ENCODE measurements at regions not wholly inside any gene's neighbourhood (a gene's known extent, or its start where the extent isn't known, plus 50 kb on each side); places are given as distances from the start of the nearest gene placed in this dataset.

DNA sequence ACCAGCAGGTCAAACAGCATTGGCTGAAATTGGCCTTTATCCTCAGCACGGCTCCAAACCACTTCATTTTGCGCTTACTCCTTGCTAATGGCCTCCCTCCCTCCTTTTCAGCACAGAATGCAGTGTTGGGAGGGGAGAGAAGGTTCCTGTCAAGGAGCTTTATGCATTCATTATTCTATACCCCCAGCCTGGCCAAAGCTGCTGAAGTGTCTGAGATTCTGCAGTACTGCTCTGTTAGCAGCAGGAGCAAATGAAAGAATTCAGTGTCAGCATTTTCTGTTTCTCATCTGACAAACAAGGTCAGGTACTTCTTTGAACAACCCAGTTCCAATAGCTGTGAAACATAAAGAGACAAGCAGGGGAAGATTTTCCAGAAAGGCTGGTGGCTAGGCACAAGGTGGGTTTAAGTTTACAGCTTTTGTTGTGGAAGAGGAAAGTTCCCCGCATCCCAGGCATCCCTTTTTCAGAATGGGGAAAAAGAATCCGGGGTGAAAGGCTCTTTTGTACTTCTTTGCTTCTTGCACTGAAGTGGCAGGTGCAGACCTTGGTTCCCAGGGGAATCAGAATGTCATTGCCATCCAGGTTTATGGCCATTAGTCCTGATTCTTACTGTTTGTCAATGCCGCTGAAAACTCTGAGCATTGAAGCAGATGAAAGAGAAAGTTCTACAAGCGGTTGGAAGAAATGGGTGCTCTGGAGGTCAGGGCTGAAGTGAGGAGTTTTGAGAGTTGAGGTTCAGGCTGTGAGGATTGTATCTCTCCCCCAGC, 109.3 kb upstream of the APC start:
- H2BK5ac ChIP-seq (ENCODE audit: low read depth, low read length, poor library complexity): no peak overlapping the region
- H4K8ac ChIP-seq (ENCODE audit: low read depth, low read length): no peak overlapping the region
- no peak overlapping the region for H3K4me2 ChIP-seq (ENCODE audit: low read length)
- no peak for DNase-seq
- H3K9ac ChIP-seq (ENCODE audit: low read length): no peak overlapping the region
- no peak overlapping the region for H3K14ac ChIP-seq (ENCODE audit: low read length)
- peak overlapping the region; percentile 2 for H3K27ac ChIP-seq (ENCODE audit: low read depth, low read length)
- WGBS (ENCODE audit: extremely low coverage, insufficient coverage, insufficient read length): no CpG with 5 or more reads among the region's 6 CpGs
- no peaks in the 10 kb centered on the region for H3K36me3 ChIP-seq (ENCODE audit: control insufficient read depth in 1 of 2, insufficient read depth in 2 of 2, low read length in 2 of 2)
- peak overlapping the region; percentile 80 for H2BK120ac ChIP-seq (ENCODE audit: insufficient read depth, low read length, poor library complexity)
- no peak overlapping the region for H2BK12ac ChIP-seq (ENCODE audit: low read length)
- no peaks in the 10 kb centered on the region for H3K27me3 ChIP-seq (ENCODE audit: insufficient read depth, low read length)
- no peaks in the 10 kb centered on the region for H3K79me2 ChIP-seq (ENCODE audit: control insufficient read depth, insufficient read depth, low read length, poor library complexity)
- H3K4me1 ChIP-seq (ENCODE audit: control insufficient read depth in 1 of 2, insufficient read depth in 2 of 2, low read length in 2 of 2): peaks cover 4 to 6% of the 10 kb centered on the region in 2 experiments
- no peak overlapping the region for H3K23ac ChIP-seq (ENCODE audit: low read length)
- H3K4ac ChIP-seq (ENCODE audit: low read depth, low read length): no peak overlapping the region
- H4K12ac ChIP-seq (ENCODE audit: low read depth, low read length): no peak overlapping the region
- H3K9me3 ChIP-seq (ENCODE audit: insufficient read depth, low read depth, low read length): peaks cover under 1% of the 10 kb centered on the region
- H4K91ac ChIP-seq (ENCODE audit: low read depth, low read length): no peak overlapping the region
- H2AFZ ChIP-seq (ENCODE audit: insufficient read depth, low read length, poor library complexity): no peak overlapping the region
- H3K18ac ChIP-seq (ENCODE audit: low read length): no peak overlapping the region
- peaks cover 2% of the 10 kb centered on the region for H3K79me1 ChIP-seq (ENCODE audit: low read length)
- no peak overlapping the region for H2AK5ac ChIP-seq (ENCODE audit: low read length)
- H3K4me3 ChIP-seq (ENCODE audit: low read depth, low read length): no peak overlapping the region

DNA sequence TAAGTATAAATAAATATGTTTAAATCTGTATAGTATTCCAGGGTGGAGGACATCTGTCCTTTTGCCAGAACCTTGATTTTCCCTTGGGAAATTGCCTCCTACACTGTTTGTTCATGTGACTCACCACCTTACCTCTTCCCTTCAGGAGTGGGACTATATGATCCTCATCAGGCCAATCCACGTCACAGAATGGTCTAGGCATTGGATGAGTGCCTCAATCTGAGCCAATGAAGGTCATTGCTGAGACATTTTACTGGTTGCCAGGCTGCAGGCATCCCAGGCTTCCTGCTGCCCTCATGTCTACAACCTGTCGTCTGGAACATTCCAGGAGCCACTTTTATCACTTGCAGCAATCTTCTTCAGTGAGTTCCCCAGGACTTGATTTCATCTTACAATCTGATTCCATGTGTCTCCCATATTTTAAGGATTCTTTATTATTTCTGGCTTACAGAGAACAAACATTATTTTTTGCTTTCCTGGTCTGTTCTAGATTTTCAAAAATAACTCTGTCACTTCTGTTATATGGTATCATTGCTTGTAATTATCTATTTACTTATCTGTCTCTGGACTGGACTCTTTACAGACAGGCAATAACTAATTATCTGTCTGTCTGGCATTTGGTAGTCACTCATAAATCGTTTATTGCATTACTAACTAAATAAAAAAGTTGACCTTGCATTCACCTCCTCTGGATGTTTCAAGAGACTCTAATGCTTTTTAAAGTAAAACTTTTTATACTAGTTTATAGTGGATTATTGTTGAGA, 107.3 kb upstream of the APC start:
- Histone ChIP-seq H3K79me2 (ENCODE audit: control insufficient read depth, insufficient read depth, low read length, poor library complexity) (no peaks in the 10 kb centered on the region), H4K91ac (ENCODE audit: low read depth, low read length) (no peak overlapping the region), H3K9ac (ENCODE audit: low read length) (no peak overlapping the region), H3K9me3 (ENCODE audit: insufficient read depth, low read depth, low read length) (peaks cover 2% of the 10 kb centered on the region), H3K4ac (ENCODE audit: low read depth, low read length) (no peak overlapping the region), H3K4me3 (ENCODE audit: low read depth, low read length) (no peak overlapping the region), H3K36me3 (ENCODE audit: control insufficient read depth in 1 of 2, insufficient read depth in 2 of 2, low read length in 2 of 2) (no peaks in the 10 kb centered on the region), H3K23ac (ENCODE audit: low read length) (no peak overlapping the region), H3K79me1 (ENCODE audit: low read length) (peaks cover 2% of the 10 kb centered on the region), H2AFZ (ENCODE audit: insufficient read depth, low read length, poor library complexity) (no peak overlapping the region), H3K18ac (ENCODE audit: low read length) (no peak overlapping the region), H2BK120ac (ENCODE audit: insufficient read depth, low read length, poor library complexity) (peak overlapping the region; percentile 30), H2BK5ac (ENCODE audit: low read depth, low read length, poor library complexity) (no peak overlapping the region), H3K4me1 (ENCODE audit: control insufficient read depth in 1 of 2, insufficient read depth in 2 of 2, low read length in 2 of 2) (peaks cover 4 to 6% of the 10 kb centered on the region in 2 experiments), H2AK5ac (ENCODE audit: low read length) (peak overlapping the region; percentile 18), H3K27me3 (ENCODE audit: insufficient read depth, low read length) (no peaks in the 10 kb centered on the region), H2BK12ac (ENCODE audit: low read length) (no peak overlapping the region), H3K4me2 (ENCODE audit: low read length) (no peak overlapping the region), H3K14ac (ENCODE audit: low read length) (no peak overlapping the region), H4K8ac (ENCODE audit: low read depth, low read length) (no peak overlapping the region), H4K12ac (ENCODE audit: low read depth, low read length) (no peak overlapping the region), H3K27ac (ENCODE audit: low read depth, low read length) (no peak overlapping the region)
- DNase-seq: peak; percentile 69 to 78
- no CpG with 5 or more reads among the region's 3 CpGs for WGBS (ENCODE audit: extremely low coverage, insufficient coverage, insufficient read length)

DNA sequence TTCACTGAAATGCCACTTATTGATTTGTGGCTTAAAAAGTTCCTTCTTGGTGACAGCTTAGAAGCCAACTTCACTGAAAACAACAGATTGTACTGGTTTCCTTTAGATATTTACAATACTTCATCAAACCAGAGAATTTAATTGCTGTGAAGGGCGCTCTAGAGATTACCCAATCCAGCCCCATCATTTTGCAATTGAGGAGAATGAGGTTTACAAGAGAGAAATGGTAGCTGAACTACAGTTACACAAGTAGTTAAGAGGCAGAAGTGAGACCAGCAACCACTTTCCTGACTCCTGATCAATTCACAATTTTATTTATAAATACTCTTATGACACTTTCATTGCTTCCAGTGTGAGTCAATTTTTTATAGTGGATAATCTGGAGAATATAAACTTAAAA, 103.5 kb upstream of the APC start:
- no CpG with 5 or more reads among the region's 1 CpG for WGBS (ENCODE audit: extremely low coverage, insufficient coverage, insufficient read length)
- no peak overlapping the region for H4K91ac ChIP-seq (ENCODE audit: low read depth, low read length)
- no peak overlapping the region for H3K23ac ChIP-seq (ENCODE audit: low read length)

DNA sequence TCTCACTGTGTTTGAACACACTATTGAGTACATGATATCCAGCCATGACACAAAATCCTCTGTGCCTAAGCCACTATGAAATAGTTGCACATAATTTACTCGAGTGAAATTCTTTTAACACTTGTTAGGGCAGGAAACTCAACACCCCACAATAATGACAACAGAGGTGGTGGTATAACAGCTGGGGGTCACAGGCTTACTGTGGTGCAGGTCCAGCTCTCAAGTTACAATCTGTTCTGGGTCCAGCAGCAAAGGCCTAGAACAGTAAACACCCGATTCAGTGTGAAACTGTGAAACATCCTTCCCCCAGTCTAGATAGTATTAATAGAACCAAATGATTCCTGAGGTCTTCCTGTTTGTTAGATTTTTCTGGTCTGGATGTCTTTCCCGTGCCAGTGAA, 102.9 kb upstream of the APC start:
- Histone ChIP-seq H3K4ac (ENCODE audit: low read depth, low read length) (no peak overlapping the region), H2BK5ac (ENCODE audit: low read depth, low read length, poor library complexity) (no peak overlapping the region), H3K23ac (ENCODE audit: low read length) (no peak overlapping the region), H3K27me3 (ENCODE audit: insufficient read depth, low read length) (no peaks in the 10 kb centered on the region), H3K36me3 (ENCODE audit: control insufficient read depth in 1 of 2, insufficient read depth in 2 of 2, low read length in 2 of 2) (no peaks in the 10 kb centered on the region), H2BK120ac (ENCODE audit: insufficient read depth, low read length, poor library complexity) (no peak overlapping the region), H3K14ac (ENCODE audit: low read length) (no peak overlapping the region), H3K27ac (ENCODE audit: low read depth, low read length) (no peak overlapping the region), H4K12ac (ENCODE audit: low read depth, low read length) (no peak overlapping the region), H2AFZ (ENCODE audit: insufficient read depth, low read length, poor library complexity) (no peak overlapping the region), H3K79me1 (ENCODE audit: low read length) (peaks cover 3% of the 10 kb centered on the region), H3K4me1 (ENCODE audit: control insufficient read depth in 1 of 2, insufficient read depth in 2 of 2, low read length in 2 of 2) (peaks cover 9 to 10% of the 10 kb centered on the region in 2 experiments), H3K4me2 (ENCODE audit: low read length) (no peak overlapping the region), H4K91ac (ENCODE audit: low read depth, low read length) (no peak overlapping the region), H3K9ac (ENCODE audit: low read length) (no peak overlapping the region), H2AK5ac (ENCODE audit: low read length) (no peak overlapping the region), H3K79me2 (ENCODE audit: control insufficient read depth, insufficient read depth, low read length, poor library complexity) (no peaks in the 10 kb centered on the region), H4K8ac (ENCODE audit: low read depth, low read length) (no peak overlapping the region), H3K9me3 (ENCODE audit: insufficient read depth, low read depth, low read length) (peaks cover 2% of the 10 kb centered on the region), H3K18ac (ENCODE audit: low read length) (no peak overlapping the region), H2BK12ac (ENCODE audit: low read length) (no peak overlapping the region), H3K4me3 (ENCODE audit: low read depth, low read length) (no peak overlapping the region)
- no peak for DNase-seq
- no CpG with 5 or more reads among the region's 3 CpGs for WGBS (ENCODE audit: extremely low coverage, insufficient coverage, insufficient read length)

More for the DNA sequence above, 103.5 kb upstream of the APC start:
- no peaks in the 10 kb centered on the region for H3K27me3 ChIP-seq (ENCODE audit: insufficient read depth, low read length)
- no peak overlapping the region for H3K4me2 ChIP-seq (ENCODE audit: low read length)
- peaks cover 9 to 10% of the 10 kb centered on the region in 2 experiments for H3K4me1 ChIP-seq (ENCODE audit: control insufficient read depth in 1 of 2, insufficient read depth in 2 of 2, low read length in 2 of 2)
- no peak overlapping the region for H3K18ac ChIP-seq (ENCODE audit: low read length)
- H3K9ac ChIP-seq (ENCODE audit: low read length): no peak overlapping the region
- no peak overlapping the region for H2AFZ ChIP-seq (ENCODE audit: insufficient read depth, low read length, poor library complexity)
- H3K9me3 ChIP-seq (ENCODE audit: insufficient read depth, low read depth, low read length): peaks cover 2% of the 10 kb centered on the region
- no peak overlapping the region for H3K14ac ChIP-seq (ENCODE audit: low read length)
- H2BK120ac ChIP-seq (ENCODE audit: insufficient read depth, low read length, poor library complexity): no peak overlapping the region
- H2AK5ac ChIP-seq (ENCODE audit: low read length): no peak overlapping the region
- H3K36me3 ChIP-seq (ENCODE audit: control insufficient read depth in 1 of 2, insufficient read depth in 2 of 2, low read length in 2 of 2): no peaks in the 10 kb centered on the region
- no peak overlapping the region for H4K8ac ChIP-seq (ENCODE audit: low read depth, low read length)
- no peak overlapping the region for H3K27ac ChIP-seq (ENCODE audit: low read depth, low read length)
- no peak overlapping the region for H2BK5ac ChIP-seq (ENCODE audit: low read depth, low read length, poor library complexity)
- H4K12ac ChIP-seq (ENCODE audit: low read depth, low read length): no peak overlapping the region
- no peak overlapping the region for H2BK12ac ChIP-seq (ENCODE audit: low read length)
- no peak overlapping the region for H3K4me3 ChIP-seq (ENCODE audit: low read depth, low read length)
- no peak overlapping the region for H3K4ac ChIP-seq (ENCODE audit: low read depth, low read length)
- H3K79me2 ChIP-seq (ENCODE audit: control insufficient read depth, insufficient read depth, low read length, poor library complexity): no peaks in the 10 kb centered on the region
- no peak for DNase-seq
- peaks cover 5% of the 10 kb centered on the region for H3K79me1 ChIP-seq (ENCODE audit: low read length)
